ENCODE measurements at regions not wholly inside any gene's neighbourhood (a gene's known extent, or its start where the extent isn't known, plus 50 kb on each side); places are given as distances from the start of the nearest gene placed in this dataset.

- no peak for TF ChIP-seq CTCF (IDR thresholded peaks at IDR 0.05)
- TF ChIP-seq POLR2A (IDR thresholded peaks at IDR 0.05) = no peak
These were observed 549.8 kb upstream of the NRXN1 start for GRCh38 chr2:51581636-51582267.
